Stimulated activated naive B cell treated with anti-CD40 and anti-IgM and Interleukin-4, amounts not matched to agents 10 μg/mL and 1 μg/mL and 100 μg/mL, for 72 hours (primary cell): ENCODE measurements at regions not wholly inside any gene's neighbourhood (a gene's known extent, or its start where the extent isn't known, plus 50 kb on each side); places are given as distances from the start of the nearest gene placed in this dataset.
"Not testable (repeated sequence)": the region's sequence is repeated elsewhere in the genome, so short reads cannot be mapped to it uniquely, and the experiment has no call there.

Source experiments
- ATAC-seq, 2 donors: fragments of 150-1000 bp; cut with Tn5 transposase; replicated peaks; 2 replicates each; pipeline ENCODE4 v1.10.0; 2021; ENCODE audit warnings: moderate library complexity in 1 of 2
- DNase-seq: peaks from one replicate; pipeline ENCODE4 v3.0.0; 2021
- H3K27ac Mint-ChIP-seq: one replicate; pipeline ENCODE4 v1.8.0; 2022; ENCODE audit warnings: mild to moderate bottlenecking, mixed read lengths
- H3K27me3 Mint-ChIP-seq, 2 donors: one replicate each; pipeline ENCODE4 v1.8.0; 2022; ENCODE audit warnings: mixed read lengths in 2 of 2
- H3K36me3 Mint-ChIP-seq, 2 donors: one replicate each; pipeline ENCODE4 v1.8.0; 2022; ENCODE audit warnings: mixed read lengths in 2 of 2, mild to moderate bottlenecking in 1 of 2
- H3K4me1 Mint-ChIP-seq, 2 donors: one replicate each; pipeline ENCODE4 v1.8.0; 2022; ENCODE audit warnings: mixed read lengths in 2 of 2, mild to moderate bottlenecking in 1 of 2
- H3K4me3 Mint-ChIP-seq, 2 donors: one replicate each; pipeline ENCODE4 v1.8.0; 2022; ENCODE audit warnings: mild to moderate bottlenecking in 2 of 2, mixed read lengths in 2 of 2, moderate library complexity in 1 of 2
- H3K9me3 Mint-ChIP-seq, 2 donors: one replicate each; pipeline ENCODE4 v1.8.0; 2022; ENCODE audit warnings: mixed read lengths in 2 of 2, mild to moderate bottlenecking in 1 of 2

DNA sequence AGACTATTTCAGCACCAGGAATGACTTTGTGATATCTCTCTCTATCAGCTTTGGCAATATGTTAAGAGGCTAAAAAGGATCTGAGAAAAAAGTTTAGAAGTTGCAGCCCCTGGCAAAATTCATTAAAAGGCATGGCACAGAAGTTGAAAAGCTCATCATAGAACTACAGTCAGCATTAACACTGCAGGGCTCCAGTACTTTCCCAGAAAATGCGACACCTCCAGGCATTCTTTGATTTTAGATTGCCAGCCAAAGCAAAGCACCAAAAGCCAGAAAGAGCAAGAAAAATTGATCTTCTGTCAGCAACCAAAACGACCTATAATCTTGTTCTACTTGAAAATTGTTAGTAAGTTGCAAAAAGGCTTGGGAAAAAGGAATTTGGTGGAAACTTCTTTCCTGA, 713.5 kb downstream of the FSCB start:
- no peak for ATAC-seq

DNA sequence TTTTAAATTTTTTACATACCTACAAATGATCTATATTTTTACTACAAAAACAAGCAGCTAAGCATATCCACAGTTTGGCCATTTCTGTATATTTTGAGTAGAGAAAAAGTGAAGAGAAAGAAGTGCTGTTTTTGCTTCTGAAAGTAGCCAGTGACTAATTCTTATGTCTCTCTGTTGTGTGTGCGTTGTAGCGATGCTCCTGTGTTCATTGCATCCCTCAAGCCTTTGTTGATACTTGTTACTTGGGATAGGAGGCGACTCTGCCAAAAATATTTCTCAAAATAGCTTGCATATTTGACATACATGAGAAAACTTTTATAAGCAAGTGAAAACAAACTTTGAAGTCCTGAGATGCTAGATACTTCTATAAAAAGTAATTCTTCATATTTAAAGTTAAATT, 714.1 kb downstream of the FSCB start:
- H3K27me3 Mint-ChIP-seq: no peaks in the 10 kb centered on the region
- no peaks in the 10 kb centered on the region for H3K36me3 Mint-ChIP-seq
- H3K9me3 Mint-ChIP-seq: peaks cover 0 to 2% of the 10 kb centered on the region in 2 donors
- H3K4me3 Mint-ChIP-seq: no peak overlapping the region
- ATAC-seq (no peak), DNase-seq (no peak)
- no peak overlapping the region for H3K27ac Mint-ChIP-seq
- H3K4me1 Mint-ChIP-seq: no peaks in the 10 kb centered on the region

More for the DNA sequence above, 713.5 kb downstream of the FSCB start:
- Mint-ChIP-seq H3K9me3 (peaks cover 0 to 2% of the 10 kb centered on the region in 2 donors), H3K4me3 (no peak overlapping the region), H3K36me3 (no peaks in the 10 kb centered on the region), H3K4me1 (no peaks in the 10 kb centered on the region), H3K27ac (no peak overlapping the region), H3K27me3 (no peaks in the 10 kb centered on the region)
- no peak for DNase-seq

DNA sequence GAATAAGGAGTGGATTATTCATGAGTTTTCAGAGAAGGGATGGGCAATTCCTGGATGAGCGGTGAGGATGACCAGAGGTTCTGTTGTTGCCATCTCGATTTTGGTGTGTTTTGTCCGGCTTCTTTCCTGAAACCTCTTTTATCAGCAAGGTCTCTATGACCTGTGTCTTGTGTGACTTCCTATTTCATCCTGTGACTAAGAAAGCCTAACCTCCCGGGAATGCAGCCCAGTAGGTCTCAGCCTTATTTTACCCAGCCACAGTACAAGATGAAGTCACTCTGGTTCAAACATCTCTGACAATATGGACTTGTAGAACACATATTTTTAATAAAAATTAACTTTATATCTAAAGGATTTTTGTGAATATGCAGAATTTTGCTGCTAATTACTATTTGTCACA, 716.4 kb downstream of the FSCB start:
- no peak overlapping the region for H3K4me3 Mint-ChIP-seq
- ATAC-seq: no peak
- H3K27me3 Mint-ChIP-seq: no peaks in the 10 kb centered on the region
- DNase-seq: no peak
- H3K36me3 Mint-ChIP-seq: no peaks in the 10 kb centered on the region
- no peak overlapping the region for H3K27ac Mint-ChIP-seq
- H3K4me1 Mint-ChIP-seq: no peaks in the 10 kb centered on the region
- H3K9me3 Mint-ChIP-seq: peaks cover 0 to 2% of the 10 kb centered on the region in 2 donors

DNA sequence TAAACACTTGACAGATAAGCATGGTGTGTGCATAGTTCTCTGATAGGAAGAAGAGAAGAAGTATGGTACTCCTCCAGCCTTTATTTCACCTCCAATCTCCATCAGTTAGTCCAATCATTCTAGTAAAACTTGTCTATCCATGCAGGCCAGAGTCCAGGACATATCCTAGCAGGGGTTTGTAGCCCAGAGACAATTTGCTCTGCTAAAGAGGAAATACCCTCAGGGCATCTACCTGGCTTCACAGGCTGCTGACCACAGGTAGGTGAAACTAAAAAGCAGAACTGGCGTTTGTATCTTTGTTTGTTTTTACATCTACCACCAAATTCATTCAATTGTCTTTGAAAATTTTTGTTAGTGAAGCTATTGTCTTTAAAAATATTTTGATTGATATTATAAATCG, 717.6 kb downstream of the FSCB start:
- Mint-ChIP-seq H3K4me1 (no peaks in the 10 kb centered on the region), H3K27ac (no peak overlapping the region), H3K36me3 (no peaks in the 10 kb centered on the region), H3K27me3 (no peaks in the 10 kb centered on the region), H3K4me3 (no peak overlapping the region), H3K9me3 (no peaks in the 10 kb centered on the region)
- DNase-seq (no peak), ATAC-seq (no peak)

DNA sequence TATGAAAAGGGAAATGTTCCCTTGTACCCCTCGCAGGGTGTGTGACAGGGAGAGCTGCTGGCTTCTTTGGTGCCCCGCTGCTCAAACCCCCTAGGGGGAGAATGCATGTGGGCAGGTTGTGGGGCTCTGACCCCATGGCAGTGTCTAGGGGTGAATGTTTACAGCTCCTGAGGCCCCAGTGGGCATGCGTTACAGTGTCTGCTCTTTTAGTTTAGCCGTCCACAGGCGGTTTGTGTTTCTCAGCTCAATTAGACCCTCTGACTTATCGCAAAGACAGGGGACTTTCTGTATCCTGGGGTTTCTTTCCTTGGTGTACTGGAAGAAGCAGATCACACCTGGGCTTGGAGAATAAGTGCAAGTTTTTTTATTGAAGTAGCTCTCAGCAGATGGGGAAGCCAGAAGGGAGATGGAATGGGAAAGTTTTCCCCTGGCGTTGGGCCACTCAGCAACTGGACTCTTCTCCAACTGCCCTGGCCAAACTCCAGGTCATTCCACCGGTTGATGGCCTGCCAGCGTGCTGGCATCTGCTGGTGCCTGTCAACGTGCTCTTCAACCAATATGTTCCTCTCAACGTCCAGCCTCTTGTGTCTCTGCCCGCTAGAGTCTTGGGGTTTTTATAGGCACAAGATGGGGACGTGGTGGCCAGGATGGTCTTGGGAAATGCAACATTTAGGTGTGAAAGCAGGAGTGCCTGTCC, 720.9 kb downstream of the FSCB start:
- Mint-ChIP-seq H3K27me3 (no peaks in the 10 kb centered on the region), H3K4me1 (no peaks in the 10 kb centered on the region), H3K9me3 (no peaks in the 10 kb centered on the region), H3K4me3 (no peak overlapping the region), H3K36me3 (no peaks in the 10 kb centered on the region), H3K27ac (no peak overlapping the region)
- ATAC-seq (no peak), DNase-seq (no peak)

DNA sequence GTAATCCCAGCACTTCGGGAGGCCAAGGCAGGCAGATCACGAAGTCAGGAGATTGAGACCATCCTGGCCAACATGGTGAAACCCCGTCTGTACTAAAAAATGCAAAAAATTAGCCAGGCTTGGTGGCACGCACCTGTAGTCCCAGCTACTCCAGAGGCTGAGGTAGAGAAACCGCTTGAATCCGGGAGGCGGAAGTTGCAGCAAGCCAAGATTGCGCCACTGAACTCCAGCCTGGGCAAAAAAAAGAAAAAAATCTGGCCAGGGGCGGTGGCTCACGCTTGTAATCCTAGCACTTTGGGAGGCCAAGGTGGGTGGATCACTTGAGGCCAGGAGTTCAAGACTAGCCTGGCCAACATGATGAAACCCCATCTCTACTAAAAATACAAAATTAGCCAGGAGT, 722.7 kb downstream of the FSCB start:
- not testable (repeated sequence) for DNase-seq, H3K9me3 Mint-ChIP-seq, H3K4me3 Mint-ChIP-seq, H3K27me3 Mint-ChIP-seq, H3K36me3 Mint-ChIP-seq, H3K4me1 Mint-ChIP-seq, ATAC-seq, H3K27ac Mint-ChIP-seq

DNA sequence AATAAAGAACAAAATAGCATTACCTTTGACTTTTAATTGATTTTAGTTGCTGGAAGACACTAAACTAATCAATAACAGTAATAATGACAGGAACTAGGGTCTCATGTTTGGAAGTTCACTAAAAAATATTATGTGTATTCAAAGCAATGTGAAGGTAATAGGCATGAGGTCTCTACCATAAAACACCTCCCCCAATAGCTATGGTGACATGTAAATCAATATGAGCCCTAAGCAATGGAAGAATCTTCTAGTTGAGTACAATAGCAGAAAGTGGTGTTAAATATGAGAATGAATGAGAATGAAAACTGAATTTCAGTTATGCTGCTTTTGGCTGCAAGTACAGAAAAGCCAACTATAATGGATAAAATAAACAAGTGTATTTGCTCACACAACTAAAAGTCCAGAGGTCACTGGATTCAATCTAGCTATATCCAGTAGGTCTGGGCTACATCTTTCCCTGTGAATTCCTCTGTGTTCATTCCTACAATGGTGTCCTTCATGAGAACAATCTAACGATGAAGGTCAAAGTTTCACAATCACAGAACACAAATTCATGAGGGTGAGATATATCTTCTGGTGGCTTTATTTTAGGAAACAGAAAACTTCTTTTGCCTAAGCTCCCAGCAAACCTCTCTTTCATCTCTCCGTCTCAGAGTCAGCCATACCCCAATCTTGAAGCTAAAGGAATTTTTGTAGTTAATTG, 728.0 kb downstream of the FSCB start:
- DNase-seq (no peak), ATAC-seq (no peak)
- Mint-ChIP-seq H3K27me3 (no peaks in the 10 kb centered on the region), H3K4me3 (no peak overlapping the region), H3K4me1 (no peaks in the 10 kb centered on the region), H3K36me3 (no peaks in the 10 kb centered on the region), H3K9me3 (peaks cover 3 to 7% of the 10 kb centered on the region in 2 donors), H3K27ac (no peak overlapping the region)

DNA sequence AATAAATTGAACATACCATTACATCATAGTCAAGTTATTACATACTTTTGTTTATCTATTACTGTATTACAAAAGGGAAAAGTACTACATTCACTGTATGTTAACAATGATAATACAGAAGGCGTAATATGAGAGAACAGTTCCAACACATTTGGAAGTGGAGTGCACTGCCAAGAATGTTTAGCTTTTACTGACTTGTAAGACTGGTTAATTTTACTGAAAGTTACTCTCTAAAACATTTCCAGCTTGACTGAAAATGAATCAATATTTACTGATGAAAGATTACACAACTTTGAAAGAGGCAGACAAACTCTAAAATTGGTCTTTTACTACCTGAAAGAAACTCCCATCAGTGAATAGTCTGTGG, 728.5 kb downstream of the FSCB start:
- Mint-ChIP-seq H3K4me3 (no peak overlapping the region), H3K27me3 (no peaks in the 10 kb centered on the region), H3K4me1 (no peaks in the 10 kb centered on the region), H3K27ac (no peak overlapping the region), H3K9me3 (peaks cover 3 to 7% of the 10 kb centered on the region in 2 donors), H3K36me3 (no peaks in the 10 kb centered on the region)
- DNase-seq (no peak), ATAC-seq (no peak)

DNA sequence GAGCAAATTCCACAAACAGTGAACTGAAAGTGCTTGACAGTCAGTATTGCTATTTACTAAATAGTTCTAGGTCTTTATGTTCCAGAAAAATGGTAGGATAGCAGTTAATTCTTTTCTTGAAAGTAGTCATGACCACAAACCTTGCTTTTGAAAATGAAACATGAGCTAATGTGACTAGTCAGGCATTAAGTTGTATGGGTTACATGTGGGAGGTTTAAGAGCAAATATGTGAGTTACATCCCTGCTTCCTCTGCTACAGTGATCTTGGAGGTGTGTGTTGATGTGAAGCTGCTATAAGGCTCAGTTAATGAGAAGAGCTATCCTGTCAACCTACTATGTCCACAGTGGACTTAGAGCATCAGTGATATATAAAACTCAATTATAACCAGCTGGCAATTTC, 741.6 kb downstream of the FSCB start:
- Mint-ChIP-seq H3K36me3 (no peaks in the 10 kb centered on the region), H3K27ac (no peak overlapping the region)

DNA sequence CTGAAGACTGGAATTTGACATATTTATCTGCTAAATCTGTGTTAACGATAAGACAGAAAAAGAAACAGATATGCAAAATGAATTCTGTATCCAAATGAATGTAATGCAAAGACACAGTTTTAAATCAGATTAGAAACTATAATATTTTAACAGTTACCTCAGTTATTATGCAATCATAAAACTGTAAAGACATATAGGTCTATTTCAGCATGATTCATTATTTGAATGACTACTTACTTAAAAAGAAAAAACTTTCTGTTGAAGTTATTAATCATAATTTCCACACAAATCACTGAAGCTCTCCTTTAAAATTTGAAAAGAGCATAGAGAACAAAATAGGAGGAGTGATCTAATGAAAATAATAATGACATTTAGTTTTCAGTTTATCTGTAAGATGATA, 742.6 kb downstream of the FSCB start:
- DNase-seq: no peak
- H3K27me3 Mint-ChIP-seq: no peaks in the 10 kb centered on the region
- H3K36me3 Mint-ChIP-seq: no peaks in the 10 kb centered on the region
- no peak overlapping the region for H3K4me3 Mint-ChIP-seq
- peaks cover 0 to 2% of the 10 kb centered on the region in 2 donors for H3K9me3 Mint-ChIP-seq
- H3K27ac Mint-ChIP-seq: no peak overlapping the region
- no peak for ATAC-seq
- no peaks in the 10 kb centered on the region for H3K4me1 Mint-ChIP-seq

More for the DNA sequence above, 741.6 kb downstream of the FSCB start:
- peaks cover 0 to 2% of the 10 kb centered on the region in 2 donors for H3K9me3 Mint-ChIP-seq
- DNase-seq (no peak), ATAC-seq (no peak)
- H3K27me3 Mint-ChIP-seq: no peaks in the 10 kb centered on the region
- no peaks in the 10 kb centered on the region for H3K4me1 Mint-ChIP-seq
- no peak overlapping the region for H3K4me3 Mint-ChIP-seq

DNA sequence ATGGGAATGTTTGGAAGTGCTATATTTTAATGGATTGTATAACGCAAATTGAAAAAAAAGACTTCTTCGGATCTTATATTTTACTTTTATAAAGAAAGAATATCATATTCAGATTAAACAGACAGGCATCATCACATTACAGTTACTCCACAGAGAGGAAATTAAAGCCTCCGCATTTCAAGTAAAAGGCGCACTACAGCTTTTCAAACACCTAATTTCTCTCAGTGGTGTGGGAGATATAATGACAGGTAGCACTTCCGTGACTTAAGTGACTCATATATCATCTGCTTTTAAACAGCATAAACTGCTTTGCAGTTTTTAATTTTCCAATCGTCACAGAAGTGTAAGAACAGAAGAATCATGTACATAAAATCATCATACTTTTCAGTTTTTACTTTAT, 751.4 kb downstream of the FSCB start:
- Mint-ChIP-seq H3K36me3 (no peaks in the 10 kb centered on the region), H3K27ac (no peak overlapping the region), H3K9me3 (peaks cover 0 to 2% of the 10 kb centered on the region in 2 donors), H3K4me3 (no peak overlapping the region), H3K4me1 (no peaks in the 10 kb centered on the region), H3K27me3 (no peaks in the 10 kb centered on the region)
- DNase-seq (no peak), ATAC-seq (no peak)

DNA sequence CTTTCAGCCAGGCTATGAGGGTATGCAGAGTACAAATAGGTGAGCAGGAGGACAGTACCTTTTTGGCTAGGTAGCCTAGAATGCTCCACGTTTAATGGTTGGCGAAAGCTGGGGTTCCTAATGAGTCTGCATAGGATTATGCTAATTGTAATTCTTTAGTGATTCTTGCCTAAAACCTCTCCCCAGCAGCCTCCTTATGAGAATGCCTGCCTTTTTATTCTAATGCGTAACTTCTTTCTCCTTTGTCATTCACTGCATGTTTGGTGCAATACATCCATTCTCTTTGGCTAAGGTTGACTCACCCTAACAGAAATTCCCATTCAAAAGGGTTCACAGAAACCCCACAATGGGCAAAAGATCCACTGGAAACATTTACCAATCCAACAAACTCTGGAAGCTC, 752.2 kb downstream of the FSCB start:
- H3K27me3 Mint-ChIP-seq: no peaks in the 10 kb centered on the region
- H3K4me3 Mint-ChIP-seq: no peak overlapping the region
- H3K36me3 Mint-ChIP-seq: no peaks in the 10 kb centered on the region
- ATAC-seq: no peak
- H3K9me3 Mint-ChIP-seq: peaks cover 0 to 2% of the 10 kb centered on the region in 2 donors
- no peak for DNase-seq
- H3K27ac Mint-ChIP-seq: no peak overlapping the region
- no peaks in the 10 kb centered on the region for H3K4me1 Mint-ChIP-seq

DNA sequence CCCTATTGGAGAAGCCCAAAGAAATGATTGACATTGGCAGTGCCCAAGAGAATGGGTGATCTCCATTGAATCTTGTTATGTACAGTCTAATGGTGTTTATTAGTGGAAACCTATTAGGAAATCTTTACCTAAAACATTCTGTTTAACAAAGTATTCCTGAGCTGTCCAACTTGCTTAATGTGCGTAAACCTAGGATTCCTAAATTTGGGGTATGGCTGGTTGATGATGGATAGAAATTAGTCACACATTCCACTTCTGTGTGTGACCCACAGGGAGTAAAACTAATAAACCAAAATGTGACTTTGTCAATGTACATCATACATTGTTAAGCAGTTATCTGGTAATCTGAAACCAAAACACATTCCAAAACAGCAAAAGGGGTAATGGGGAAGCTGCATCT, 761.3 kb downstream of the FSCB start:
- Mint-ChIP-seq H3K4me3 (no peak overlapping the region), H3K27me3 (no peaks in the 10 kb centered on the region), H3K9me3 (peaks cover 0 to 1% of the 10 kb centered on the region in 2 donors), H3K36me3 (no peaks in the 10 kb centered on the region), H3K27ac (no peak overlapping the region), H3K4me1 (no peaks in the 10 kb centered on the region)
- no peak for DNase-seq
- ATAC-seq: no peak

DNA sequence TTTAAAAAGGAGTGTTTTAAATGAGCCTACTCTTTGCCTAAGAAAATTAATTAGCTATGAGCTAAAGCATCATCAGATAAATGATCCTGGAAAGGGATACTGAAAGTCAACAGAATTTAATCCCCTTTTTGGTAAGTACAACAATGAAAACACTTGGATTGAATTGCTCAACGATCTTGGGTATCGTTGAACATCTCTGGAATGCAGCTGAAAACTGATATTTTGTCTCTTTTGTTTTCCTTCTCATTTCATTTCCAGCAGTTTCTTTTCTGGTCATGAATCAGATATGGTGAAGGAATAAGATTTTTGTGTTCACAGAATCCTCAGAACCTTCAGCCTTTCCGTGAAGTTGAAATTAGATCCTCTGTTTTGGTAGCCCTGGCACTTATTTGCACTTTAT, 771.2 kb downstream of the FSCB start:
- Mint-ChIP-seq H3K4me3 (no peak overlapping the region), H3K36me3 (no peaks in the 10 kb centered on the region), H3K9me3 (peaks cover 0 to 6% of the 10 kb centered on the region in 2 donors), H3K4me1 (no peaks in the 10 kb centered on the region), H3K27ac (no peak overlapping the region), H3K27me3 (no peaks in the 10 kb centered on the region)
- ATAC-seq: no peak
- DNase-seq: no peak

DNA sequence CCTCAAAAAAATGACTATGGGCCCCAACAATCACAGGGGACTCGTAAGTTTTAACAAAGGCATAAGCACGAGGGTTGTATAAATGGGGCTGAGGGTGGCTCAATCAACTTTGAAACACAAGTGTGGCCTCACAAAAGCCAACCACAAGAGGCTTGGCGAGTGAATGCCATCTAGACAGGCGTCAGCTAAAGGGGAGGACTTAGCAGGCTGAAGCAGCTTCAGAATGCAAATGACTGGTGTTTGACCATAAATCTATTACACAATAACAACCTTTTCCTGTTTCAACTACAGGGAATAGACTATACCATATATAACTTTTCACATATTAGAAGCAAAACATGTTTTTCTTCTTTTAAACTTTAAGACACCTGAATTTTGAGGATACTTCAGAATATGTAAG, 777.9 kb downstream of the FSCB start:
- DNase-seq (no peak), ATAC-seq (no peak)
- H3K4me1 Mint-ChIP-seq: no peaks in the 10 kb centered on the region
- no peak overlapping the region for H3K4me3 Mint-ChIP-seq
- no peak overlapping the region for H3K27ac Mint-ChIP-seq
- H3K27me3 Mint-ChIP-seq: no peaks in the 10 kb centered on the region
- no peaks in the 10 kb centered on the region for H3K36me3 Mint-ChIP-seq
- no peaks in the 10 kb centered on the region for H3K9me3 Mint-ChIP-seq
